ENCODE measurements at regions not wholly inside any gene's neighbourhood (a gene's known extent, or its start where the extent isn't known, plus 50 kb on each side); places are given as distances from the start of the nearest gene placed in this dataset.
"Not testable (repeated sequence)": the region's sequence is repeated elsewhere in the genome, so short reads cannot be mapped to it uniquely, and the experiment has no call there.

DNA sequence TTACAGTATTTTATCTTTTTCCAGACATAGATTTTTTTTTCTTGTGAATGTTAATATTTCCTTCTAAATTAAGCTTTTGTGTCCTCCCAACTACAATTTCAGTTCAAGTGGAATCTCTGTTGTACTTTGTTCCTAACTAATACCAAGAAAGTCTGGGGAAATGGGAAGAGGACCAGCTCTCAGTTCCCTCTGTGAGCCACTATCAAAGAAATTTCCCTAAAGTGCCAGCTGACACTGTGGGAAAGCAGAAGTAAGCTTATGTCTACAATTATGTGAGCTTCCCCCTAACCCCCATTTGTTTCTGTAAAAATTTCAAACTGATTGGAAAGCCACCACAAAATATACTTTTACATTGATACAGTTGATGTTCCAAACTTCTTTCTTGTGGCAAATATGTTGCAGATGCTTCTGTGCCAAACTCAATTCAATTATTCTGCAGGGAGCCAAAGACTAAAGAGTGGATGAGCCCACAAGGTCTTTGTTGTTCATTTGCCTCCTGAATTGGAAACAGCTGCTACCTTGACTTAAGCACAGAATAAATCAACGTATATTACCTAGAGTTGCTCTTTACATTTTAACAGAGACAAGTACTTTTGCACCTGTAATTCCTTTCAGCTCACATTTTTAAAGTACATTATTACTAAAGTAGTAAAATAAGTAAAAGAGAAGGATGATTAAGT, 306.6 kb downstream of the PTH2R start:
- no peak for DNase-seq (ENCODE audit: low read depth)
- no peak overlapping the region for H3K4me3 ChIP-seq (ENCODE audit: low read depth, low read length)
- TF ChIP-seq, protein P1, sequence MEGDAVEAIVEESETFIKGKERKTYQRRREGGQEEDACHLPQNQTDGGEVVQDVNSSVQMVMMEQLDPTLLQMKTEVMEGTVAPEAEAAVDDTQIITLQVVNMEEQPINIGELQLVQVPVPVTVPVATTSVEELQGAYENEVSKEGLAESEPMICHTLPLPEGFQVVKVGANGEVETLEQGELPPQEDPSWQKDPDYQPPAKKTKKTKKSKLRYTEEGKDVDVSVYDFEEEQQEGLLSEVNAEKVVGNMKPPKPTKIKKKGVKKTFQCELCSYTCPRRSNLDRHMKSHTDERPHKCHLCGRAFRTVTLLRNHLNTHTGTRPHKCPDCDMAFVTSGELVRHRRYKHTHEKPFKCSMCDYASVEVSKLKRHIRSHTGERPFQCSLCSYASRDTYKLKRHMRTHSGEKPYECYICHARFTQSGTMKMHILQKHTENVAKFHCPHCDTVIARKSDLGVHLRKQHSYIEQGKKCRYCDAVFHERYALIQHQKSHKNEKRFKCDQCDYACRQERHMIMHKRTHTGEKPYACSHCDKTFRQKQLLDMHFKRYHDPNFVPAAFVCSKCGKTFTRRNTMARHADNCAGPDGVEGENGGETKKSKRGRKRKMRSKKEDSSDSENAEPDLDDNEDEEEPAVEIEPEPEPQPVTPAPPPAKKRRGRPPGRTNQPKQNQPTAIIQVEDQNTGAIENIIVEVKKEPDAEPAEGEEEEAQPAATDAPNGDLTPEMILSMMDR (IDR thresholded peaks at IDR 0.05; ENCODE audit: insufficient read depth, low read depth, low read length, missing control alignments) = no peak

DNA sequence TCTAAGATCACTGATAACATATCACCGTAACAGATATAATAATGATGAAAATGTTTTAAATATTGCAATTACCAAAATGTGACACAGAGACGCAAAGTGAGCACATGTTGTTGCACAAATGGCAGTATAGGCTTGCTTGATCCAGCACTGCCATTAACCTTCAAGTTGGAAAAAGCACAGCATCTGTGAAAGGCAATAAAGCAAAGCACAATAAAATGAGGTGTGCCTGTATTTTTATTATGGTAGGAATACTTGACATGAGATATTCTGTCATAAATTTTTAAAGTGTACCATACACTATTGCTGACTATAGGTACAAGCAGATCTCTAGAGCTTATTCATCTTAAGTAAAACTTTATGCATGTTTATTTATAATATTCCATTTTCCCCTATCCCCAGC, 312.2 kb downstream of the PTH2R start:
- H3K4me3 ChIP-seq (ENCODE audit: low read depth, low read length) = no peak overlapping the region
- TF ChIP-seq, protein P1 (IDR thresholded peaks at IDR 0.05; ENCODE audit: insufficient read depth, low read depth, low read length, missing control alignments) = no peak

DNA sequence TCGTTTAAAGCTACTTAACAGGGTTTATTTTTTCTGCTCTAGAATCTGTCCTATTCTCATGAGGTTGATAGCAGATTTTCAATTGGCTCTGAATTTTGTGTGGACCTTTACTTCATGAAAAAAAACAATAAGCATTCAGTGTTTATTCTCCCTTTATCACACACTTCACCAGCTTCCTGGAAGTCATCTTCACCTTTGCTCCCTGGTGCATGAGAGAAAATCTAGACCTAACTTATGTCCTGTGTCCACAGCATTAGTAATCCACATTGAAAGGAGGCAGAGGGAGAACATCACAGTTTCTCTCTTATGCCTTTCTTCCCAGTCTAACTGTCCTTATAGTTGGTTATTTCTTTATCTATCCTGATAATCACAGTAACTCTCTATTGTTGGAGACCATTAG, 316.1 kb downstream of the PTH2R start:
- no peak for DNase-seq (ENCODE audit: low read depth)
- no peak overlapping the region for H3K4me3 ChIP-seq (ENCODE audit: low read depth, low read length)
- TF ChIP-seq, protein P1 (IDR thresholded peaks at IDR 0.05; ENCODE audit: insufficient read depth, low read depth, low read length, missing control alignments) = no peak

More for the DNA sequence above, 312.2 kb downstream of the PTH2R start:
- no peak for DNase-seq (ENCODE audit: low read depth)

DNA sequence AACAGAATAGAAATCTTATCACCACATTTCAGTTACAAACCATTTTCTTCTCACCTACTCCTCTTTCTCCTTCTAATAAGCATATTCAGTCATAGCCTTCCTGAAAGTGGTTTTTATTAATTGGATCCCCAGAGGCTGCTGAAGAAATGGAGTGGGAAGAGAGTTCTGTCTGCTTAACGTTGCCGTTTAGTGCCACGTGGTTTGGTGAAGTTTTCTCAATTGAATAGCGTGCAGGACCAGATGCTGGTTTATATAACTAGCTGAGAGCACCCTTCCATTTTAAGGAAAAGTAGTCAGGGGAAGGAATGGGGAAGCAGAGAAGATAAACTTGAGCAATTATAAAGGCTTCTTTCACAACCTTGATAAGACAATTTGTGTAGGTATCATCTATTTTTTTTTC, 318.7 kb downstream of the PTH2R start:
- no peak overlapping the region for H3K4me3 ChIP-seq (ENCODE audit: low read depth, low read length)
- no peak for DNase-seq (ENCODE audit: low read depth)
- TF ChIP-seq, protein P1 (IDR thresholded peaks at IDR 0.05; ENCODE audit: insufficient read depth, low read depth, low read length, missing control alignments) = no peak

DNA sequence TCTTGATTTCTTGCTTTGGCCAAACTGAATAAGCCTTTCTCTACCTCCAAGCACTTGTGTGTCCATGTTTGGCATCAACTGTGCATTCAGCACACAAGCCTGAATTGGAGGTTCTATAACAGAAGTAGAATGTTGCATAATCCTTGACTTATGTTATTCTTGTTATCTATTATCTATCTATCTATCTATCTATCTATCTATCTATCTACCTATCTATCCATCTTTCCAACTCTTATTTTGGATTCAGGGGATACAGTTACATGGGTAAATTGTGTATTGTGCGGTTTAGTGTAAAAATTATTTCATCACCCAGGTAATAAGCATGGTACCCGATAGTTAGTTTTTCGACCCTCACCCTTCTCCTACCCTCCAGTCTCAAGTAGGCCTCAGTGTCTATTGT, 319.6 kb downstream of the PTH2R start:
- H3K4me3 ChIP-seq (ENCODE audit: low read depth, low read length) = no peak overlapping the region
- TF ChIP-seq, protein P1 (IDR thresholded peaks at IDR 0.05; ENCODE audit: insufficient read depth, low read depth, low read length, missing control alignments) = no peak
- DNase-seq (ENCODE audit: low read depth) = no peak

DNA sequence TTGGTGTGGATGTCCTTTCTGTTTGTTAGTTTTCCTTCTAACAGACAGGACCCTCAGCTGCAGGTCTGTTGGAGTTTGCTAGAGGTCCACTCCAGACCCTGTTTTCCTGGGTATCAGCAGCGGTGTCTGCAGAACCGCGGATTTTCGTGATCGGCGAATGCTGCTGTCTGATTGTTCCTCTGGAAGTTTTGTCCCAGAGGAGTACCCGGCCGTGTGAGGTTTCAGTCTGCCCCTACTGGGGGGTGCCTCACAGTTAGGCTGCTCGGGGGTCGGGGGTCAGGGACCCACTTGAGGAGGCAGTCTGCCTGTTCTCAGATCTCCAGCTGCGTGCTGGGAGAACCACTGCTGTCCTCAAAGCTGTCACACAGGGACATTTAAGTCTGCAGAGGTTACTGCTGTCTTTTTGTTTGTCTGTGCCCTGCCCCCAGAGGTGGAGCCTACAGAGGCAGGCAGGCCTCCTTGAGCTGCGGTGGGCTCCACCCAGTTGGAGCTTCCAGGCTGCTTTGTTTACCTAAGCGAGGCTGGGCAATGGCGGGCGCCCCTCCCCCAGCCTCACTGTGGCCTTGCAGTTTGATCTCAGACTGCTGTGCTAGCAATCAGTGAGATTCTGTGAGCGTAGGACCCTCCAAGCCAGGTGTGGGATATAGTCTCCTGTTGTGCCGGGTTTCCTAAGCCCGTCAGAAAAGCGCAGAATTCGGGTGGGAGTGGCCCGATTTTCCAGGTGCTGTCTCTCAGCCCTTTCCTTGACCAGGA, 345.2 kb downstream of the PTH2R start:
- not testable (repeated sequence) for H3K4me3 ChIP-seq (ENCODE audit: low read depth, low read length); DNase-seq (ENCODE audit: low read depth)

DNA sequence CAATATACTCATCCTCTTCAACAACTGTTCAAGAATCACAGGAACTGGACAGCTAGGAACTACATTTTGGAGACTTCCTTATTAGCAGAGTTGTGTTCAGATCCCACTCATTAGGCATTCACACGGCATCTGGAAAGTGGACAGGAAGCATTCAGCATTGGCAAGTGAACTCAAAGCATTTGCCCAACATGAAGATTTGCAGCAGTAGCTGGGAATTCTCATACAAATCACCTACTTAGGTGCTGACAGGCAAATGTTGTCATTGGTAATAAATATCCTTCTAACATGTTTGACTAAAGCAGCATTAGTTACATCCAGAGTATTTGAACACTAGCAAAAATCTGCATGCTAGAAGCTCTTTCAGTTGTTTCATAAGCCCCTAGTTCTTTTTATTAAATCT, 350.8 kb downstream of the PTH2R start:
- TF ChIP-seq, protein P1 (IDR thresholded peaks at IDR 0.05; ENCODE audit: insufficient read depth, low read depth, low read length, missing control alignments) = no peak
- no peak for DNase-seq (ENCODE audit: low read depth)
- no peak overlapping the region for H3K4me3 ChIP-seq (ENCODE audit: low read depth, low read length)

DNA sequence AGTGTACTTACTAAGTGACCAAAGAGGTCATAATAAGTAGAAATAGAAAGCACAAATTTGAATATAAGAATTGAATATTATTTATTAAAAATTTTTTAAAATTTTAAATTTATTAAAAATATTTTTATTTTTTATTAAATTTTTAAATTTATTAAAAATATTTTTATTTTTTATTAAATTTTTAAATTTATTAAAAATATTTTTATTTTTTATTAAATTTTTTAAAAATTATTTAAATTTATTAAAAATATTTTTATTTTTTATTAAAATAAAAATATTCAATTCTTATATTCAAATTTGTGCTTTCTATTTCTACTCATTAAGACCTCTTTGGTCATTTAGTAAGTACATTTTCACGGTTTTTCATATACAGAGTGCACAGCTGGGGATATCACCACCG, 366.5 kb downstream of the PTH2R start:
- DNase-seq (ENCODE audit: low read depth); H3K4me3 ChIP-seq (ENCODE audit: low read depth, low read length): not testable (repeated sequence)

All from GM12865 (cell line).